Neural cell (in vitro differentiated cells): ENCODE measurements at regions not wholly inside any gene's neighbourhood (a gene's known extent, or its start where the extent isn't known, plus 50 kb on each side); places are given as distances from the start of the nearest gene placed in this dataset.

Experiments used
- H2AFZ ChIP-seq: fragments of 200-600, 300-800 bp; sonication (generic), shearing (Covaris generic); 2 replicates; pipeline ENCODE4 v1.6.0; 2014; ENCODE audit warnings: low read depth, mild to moderate bottlenecking, antibody characterized with exemption, low read length, moderate library complexity
- H3F3A ChIP-seq: fragments of 200-600 bp; shearing (Covaris generic); 2 replicates; pipeline ENCODE4 v1.6.1; 2016; ENCODE audit warnings: mild to moderate bottlenecking, moderate library complexity, mixed read lengths, antibody characterized with exemption, low read length; ENCODE audit not compliant: insufficient read depth, poor library complexity, severe bottlenecking
- H3K27ac ChIP-seq: fragments of 200-600, 300-800 bp; sonication (generic), shearing (Covaris generic); 2 replicates; pipeline ENCODE4 v1.5.1; 2014; ENCODE audit warnings: mild to moderate bottlenecking, low read length, moderate library complexity
- H3K27me3 ChIP-seq: fragments of 300-800, 200-600 bp; sonication (generic), shearing (Covaris generic); 2 replicates; pipeline ENCODE4 v1.6.0; 2014; ENCODE audit warnings: mild to moderate bottlenecking, low read depth, low read length, moderate library complexity; ENCODE audit not compliant: insufficient read depth
- H3K36me3 ChIP-seq: fragments of 300-800, 200-600 bp; sonication (generic), shearing (Covaris generic); 2 replicates; pipeline ENCODE4 v1.5.1; 2014; ENCODE audit warnings: mild to moderate bottlenecking, antibody characterized with exemption, low read length, moderate library complexity; ENCODE audit not compliant: insufficient read depth
- H3K4me2 ChIP-seq: fragments of 300-800, 200-600 bp; sonication (generic), shearing (Covaris generic); 2 replicates; pipeline ENCODE4 v1.6.0; 2014; ENCODE audit warnings: mild to moderate bottlenecking, low read length
- H3K4me3 ChIP-seq: fragments of 300-800, 200-600 bp; sonication (generic), shearing (Covaris generic); 2 replicates; pipeline ENCODE4 v1.5.1; 2014; ENCODE audit warnings: mild to moderate bottlenecking, low read length, moderate library complexity
- H3K79me2 ChIP-seq: fragments of 200-600 bp; shearing (Covaris generic); replicated peaks from 2 replicates; pipeline ENCODE4 v1.6.0; 2014; ENCODE audit warnings: mild to moderate bottlenecking, low read length, moderate library complexity; ENCODE audit not compliant: insufficient read depth
- H3K9ac ChIP-seq: fragments of 300-800, 200-600 bp; sonication (generic), shearing (Covaris generic); 2 replicates; pipeline ENCODE4 v1.6.1; 2016; ENCODE audit warnings: mild to moderate bottlenecking, low read length, mixed read lengths
- H3K9me2 ChIP-seq: fragments of 200-600 bp; shearing (Covaris generic); 2 replicates; pipeline ENCODE4 v1.6.1; 2016; ENCODE audit warnings: mild to moderate bottlenecking, low read length, mixed read lengths; ENCODE audit not compliant: insufficient read depth
- H3K9me3 ChIP-seq: fragments of 200-600, 300-800 bp; sonication (generic), shearing (Covaris generic); 2 replicates; pipeline ENCODE4 v1.6.1; 2016; ENCODE audit warnings: mild to moderate bottlenecking, mixed run types, low read length, moderate library complexity, mixed read lengths
- H4K20me1 ChIP-seq: fragments of 200-600 bp; shearing (Covaris generic); 2 replicates; pipeline ENCODE4 v1.6.1; 2016; ENCODE audit warnings: mild to moderate bottlenecking, mixed run types; ENCODE audit not compliant: insufficient read depth
- EP300 ChIP-seq: fragments of 450-650 bp; conservative IDR thresholded peaks from 2 replicates; pipeline ENCODE4 v1.6.1; 2014; ENCODE audit warnings: antibody characterized with exemption, mild to moderate bottlenecking, moderate library complexity; ENCODE audit not compliant: poor library complexity, severe bottlenecking
- EZH2 ChIP-seq: fragments of 200-600, 300-800 bp; shearing (Covaris generic), sonication (generic); IDR thresholded peaks from 2 replicates; pipeline ENCODE4 v1.6.1; 2014; ENCODE audit warnings: antibody characterized with exemption, low read length, borderline replicate concordance, mild to moderate bottlenecking; ENCODE audit not compliant: insufficient read depth, poor library complexity, severe bottlenecking
- MXI1 ChIP-seq: fragments of 450-650 bp; conservative IDR thresholded peaks from 2 replicates; pipeline ENCODE4 v1.6.1; 2014; ENCODE audit warnings: antibody characterized with exemption, mild to moderate bottlenecking; ENCODE audit not compliant: poor library complexity, severe bottlenecking
- POLR2AphosphoS5 ChIP-seq: IDR thresholded peaks from 2 replicates; pipeline ENCODE4 v1.6.1; 2012
- RAD21 ChIP-seq: fragments of 450-650 bp; conservative IDR thresholded peaks from 2 replicates; pipeline ENCODE4 v1.6.1; 2014; ENCODE audit warnings: antibody characterized with exemption, mild to moderate bottlenecking, moderate library complexity
- REST ChIP-seq: IDR thresholded peaks from 2 replicates; pipeline ENCODE4 v1.6.1; 2012; ENCODE audit warnings: borderline replicate concordance
- SMC3 ChIP-seq: fragments of 450-650 bp; conservative IDR thresholded peaks from 2 replicates; pipeline ENCODE4 v1.6.1; 2014; ENCODE audit warnings: antibody characterized with exemption, mild to moderate bottlenecking, moderate library complexity; ENCODE audit not compliant: poor library complexity
- TAF1 ChIP-seq: IDR thresholded peaks from 2 replicates; pipeline ENCODE4 v1.6.1; 2012; ENCODE audit warnings: low read depth
- TF ChIP-seq, protein P1 (sequence below): fragments of 450-650 bp; IDR thresholded peaks from 2 replicates; pipeline ENCODE4 v1.5.1; 2014; ENCODE audit warnings: antibody characterized with exemption, mild to moderate bottlenecking, moderate library complexity; ENCODE audit not compliant: poor library complexity, severe bottlenecking

DNA sequence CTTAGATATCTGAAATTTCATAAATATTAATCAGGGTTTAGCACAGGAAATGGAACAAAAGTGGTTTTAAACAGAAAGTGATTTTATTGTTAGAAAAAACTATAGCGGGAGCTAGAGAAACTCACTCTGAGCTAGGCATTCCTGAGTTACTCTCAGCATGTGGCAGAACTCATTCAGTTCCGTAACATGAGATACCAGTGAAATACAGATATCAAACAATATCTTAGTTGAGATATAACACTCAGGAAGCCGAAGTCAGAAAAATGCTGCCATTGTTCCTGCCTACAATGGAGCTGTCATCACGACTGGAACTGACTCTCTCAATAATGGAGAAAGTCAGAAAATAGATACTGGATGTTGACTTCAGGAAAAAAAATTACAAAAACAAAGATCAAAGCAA is 1428.7 kb downstream of the PCDH18 start:
- Histone ChIP-seq H2AFZ (no peak overlapping the region), H3F3A (no peaks in the 10 kb centered on the region), H3K4me2 (no peak overlapping the region), H3K27me3 (no peaks in the 10 kb centered on the region), H3K36me3 (no peaks in the 10 kb centered on the region), H3K9ac (no peak overlapping the region), H3K4me3 (no peak overlapping the region), H4K20me1 (no peaks in the 10 kb centered on the region), H3K79me2 (no peaks in the 10 kb centered on the region), H3K9me3 (no peaks in the 10 kb centered on the region), H3K27ac (no peak overlapping the region), H3K9me2 (no peaks in the 10 kb centered on the region)
- TF ChIP-seq REST (no peak), EZH2 (no peak), MXI1 (no peak), POLR2AphosphoS5 (no peak), TAF1 (no peak), RAD21 (no peak), SMC3 (no peak), EP300 (no peak)
- TF ChIP-seq, protein P1, sequence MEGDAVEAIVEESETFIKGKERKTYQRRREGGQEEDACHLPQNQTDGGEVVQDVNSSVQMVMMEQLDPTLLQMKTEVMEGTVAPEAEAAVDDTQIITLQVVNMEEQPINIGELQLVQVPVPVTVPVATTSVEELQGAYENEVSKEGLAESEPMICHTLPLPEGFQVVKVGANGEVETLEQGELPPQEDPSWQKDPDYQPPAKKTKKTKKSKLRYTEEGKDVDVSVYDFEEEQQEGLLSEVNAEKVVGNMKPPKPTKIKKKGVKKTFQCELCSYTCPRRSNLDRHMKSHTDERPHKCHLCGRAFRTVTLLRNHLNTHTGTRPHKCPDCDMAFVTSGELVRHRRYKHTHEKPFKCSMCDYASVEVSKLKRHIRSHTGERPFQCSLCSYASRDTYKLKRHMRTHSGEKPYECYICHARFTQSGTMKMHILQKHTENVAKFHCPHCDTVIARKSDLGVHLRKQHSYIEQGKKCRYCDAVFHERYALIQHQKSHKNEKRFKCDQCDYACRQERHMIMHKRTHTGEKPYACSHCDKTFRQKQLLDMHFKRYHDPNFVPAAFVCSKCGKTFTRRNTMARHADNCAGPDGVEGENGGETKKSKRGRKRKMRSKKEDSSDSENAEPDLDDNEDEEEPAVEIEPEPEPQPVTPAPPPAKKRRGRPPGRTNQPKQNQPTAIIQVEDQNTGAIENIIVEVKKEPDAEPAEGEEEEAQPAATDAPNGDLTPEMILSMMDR = no peak

DNA sequence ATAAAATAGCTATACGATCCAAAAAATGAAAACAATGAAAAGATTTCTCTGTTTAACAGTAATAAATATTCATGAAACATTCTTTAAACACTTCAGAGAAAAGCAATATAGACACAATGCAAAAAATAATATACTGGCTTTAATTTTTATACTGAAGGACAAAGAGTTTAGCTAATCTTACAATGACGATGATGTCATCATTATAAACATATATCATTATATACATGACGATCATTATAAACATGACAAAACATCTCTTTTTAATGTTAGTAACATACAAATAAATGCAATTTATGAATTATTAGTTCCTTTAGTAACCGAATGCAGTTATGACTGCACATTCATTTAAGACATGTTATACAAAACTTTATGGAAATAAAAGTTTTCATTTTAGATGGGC is 1434.6 kb downstream of the PCDH18 start:
- Histone ChIP-seq H3F3A (no peaks in the 10 kb centered on the region), H3K36me3 (no peaks in the 10 kb centered on the region), H3K4me3 (no peak overlapping the region), H2AFZ (no peak overlapping the region), H3K9ac (no peak overlapping the region), H3K27me3 (no peaks in the 10 kb centered on the region), H3K9me2 (no peaks in the 10 kb centered on the region), H4K20me1 (no peaks in the 10 kb centered on the region), H3K4me2 (no peak overlapping the region), H3K79me2 (no peaks in the 10 kb centered on the region), H3K9me3 (no peaks in the 10 kb centered on the region), H3K27ac (no peak overlapping the region)
- no peak for TF ChIP-seq SMC3
- TF ChIP-seq POLR2AphosphoS5 = no peak
- no peak for TF ChIP-seq EZH2
- no peak for TF ChIP-seq TAF1
- TF ChIP-seq RAD21 = no peak
- no peak for TF ChIP-seq MXI1
- TF ChIP-seq REST = no peak
- no peak for TF ChIP-seq EP300
- TF ChIP-seq, protein P1 = no peak
